PC-3 (cell line): ENCODE measurements at regions not wholly inside any gene's neighbourhood (a gene's known extent, or its start where the extent isn't known, plus 50 kb on each side); places are given as distances from the start of the nearest gene placed in this dataset.

Experiments
- ATAC-seq: fragments of 200-7000 bp; cut with Tn5 transposase; 2 replicates; pipeline ENCODE4 v1.9.1; 2020; ENCODE audit warnings: mild to moderate bottlenecking, moderate library complexity
- BruUV-seq: library from RNA; stranded (reverse); fragments of 400-500 nt; replicated peaks from 2 replicates; lab custom pipeline; 2021; lab: Mats Ljungman, UMichigan
- CTCF ChIA-PET: fragments of 300-600 bp; sonication (Branson Sonifier 250); formaldehyde crosslinking; loops from one replicate; lab custom pipeline; 2022; ENCODE audit warnings: antibody characterized with exemption; lab: Charles Lee
- POLR2A ChIA-PET: fragments of 300-600 bp; sonication (Branson Sonifier 250); formaldehyde crosslinking; loops from one replicate; lab custom pipeline; 2022; ENCODE audit warnings: antibody characterized with exemption; ENCODE audit not compliant: unreplicated experiment; lab: Charles Lee
- DNase-seq: peaks from one replicate; pipeline ENCODE4 v3.0.0-alpha.2; 2015
- H2AFZ ChIP-seq: fragments of 300-600 bp; sonication (generic); 2 replicates; pipeline ENCODE4 v1.6.0; 2016; ENCODE audit warnings: antibody characterized with exemption, low read length
- H3F3A ChIP-seq: fragments of 300-600 bp; sonication (generic); one replicate; pipeline ENCODE4 v1.6.0; 2017; ENCODE audit warnings: antibody characterized with exemption, low read length, control low read depth, mild to moderate bottlenecking; ENCODE audit not compliant: unreplicated experiment
- H3K27ac ChIP-seq: fragments of 300-600 bp; sonication (generic); 2 replicates; pipeline ENCODE4 v1.5.1; 2016; ENCODE audit warnings: mild to moderate bottlenecking, low read length
- H3K27me3 ChIP-seq: fragments of 300-600 bp; sonication (generic); 2 replicates; pipeline ENCODE4 v1.6.1; 2016; ENCODE audit warnings: low read length, mixed read lengths
- H3K36me3 ChIP-seq: fragments of 300-600 bp; sonication (generic); 2 replicates; pipeline ENCODE4 v1.6.1; 2016; ENCODE audit warnings: low read depth, mixed run types, low read length, mixed read lengths
- H3K4me1 ChIP-seq: fragments of 300-600 bp; sonication (generic); 2 replicates; pipeline ENCODE4 v1.5.1; 2016; ENCODE audit warnings: low read length; ENCODE audit not compliant: insufficient read depth
- H3K4me2 ChIP-seq: fragments of 300-600 bp; sonication (generic); 2 replicates; pipeline ENCODE4 v1.6.0; 2016; ENCODE audit warnings: low read length
- H3K4me3 ChIP-seq: fragments of 300-600 bp; sonication (generic); 2 replicates; pipeline ENCODE4 v1.5.1; 2016; ENCODE audit warnings: mild to moderate bottlenecking, low read length, mixed read lengths
- H3K79me2 ChIP-seq: fragments of 300-600 bp; sonication (generic); 2 replicates; pipeline ENCODE4 v1.6.1; 2017; ENCODE audit warnings: low read length, mixed read lengths
- H3K9ac ChIP-seq: fragments of 300-600 bp; sonication (generic); 2 replicates; pipeline ENCODE4 v1.6.0; 2016; ENCODE audit warnings: mild to moderate bottlenecking, low read length
- H3K9me2 ChIP-seq: fragments of 300-600 bp; sonication (generic); replicated peaks from 2 replicates; pipeline ENCODE4 v1.6.1; 2016; ENCODE audit warnings: mixed run types, low read length, mixed read lengths
- H3K9me3 ChIP-seq: fragments of 300-600 bp; sonication (generic); 2 replicates; pipeline ENCODE4 v1.6.1; 2016; ENCODE audit warnings: low read length, mixed read lengths
- H4K20me1 ChIP-seq: fragments of 300-600 bp; sonication (generic); 2 replicates; pipeline ENCODE4 v1.6.1; 2016; ENCODE audit warnings: low read length, mixed read lengths
- CTCF ChIP-seq: fragments of 300-600 bp; sonication (generic); conservative IDR thresholded peaks from 2 replicates; pipeline ENCODE4 v1.5.1; 2017; ENCODE audit warnings: antibody characterized with exemption, low read depth, mild to moderate bottlenecking, low read length
- EZH2 ChIP-seq: fragments of 300-600 bp; sonication (generic); IDR thresholded peaks from one replicate; pipeline ENCODE4 v1.6.1; 2017; ENCODE audit warnings: antibody characterized with exemption, mild to moderate bottlenecking, low read length; ENCODE audit not compliant: unreplicated experiment
- EZH2phosphoT487 ChIP-seq: fragments of 300-600 bp; sonication (generic); IDR thresholded peaks from 2 replicates; pipeline ENCODE4 v1.6.1; 2018; ENCODE audit warnings: mild to moderate bottlenecking, antibody characterized with exemption, low read length, borderline replicate concordance
- intact Hi-C: fragments of 100-400 bp; cut with micrococcal nuclease; formaldehyde crosslinking; loops from 2 replicates; pipeline ENCODE4 v1.9.0; 2023

DNA sequence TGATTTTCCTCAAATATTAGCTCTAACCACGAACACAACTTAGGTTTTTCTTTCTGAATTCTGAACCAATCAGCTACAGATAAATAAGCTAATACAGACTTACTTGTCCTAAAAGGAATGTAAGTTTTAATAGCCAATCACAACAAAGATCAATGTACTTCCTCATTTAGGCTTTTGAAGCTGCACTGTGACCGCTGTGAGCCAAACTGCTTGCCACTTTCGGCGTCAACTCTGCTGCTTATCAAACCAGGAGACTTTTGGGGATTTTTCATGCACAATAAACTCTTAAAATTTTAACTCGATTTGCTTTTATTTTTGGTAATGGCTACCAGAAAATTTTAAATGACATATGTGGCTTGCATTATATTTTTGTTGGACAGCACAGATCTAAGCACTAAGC lies 92.5 kb downstream of the TMPRSS5 start:
- no peak overlapping the region for H2AFZ ChIP-seq
- no TSS peak for BruUV-seq
- H3K4me2 ChIP-seq, result no peak overlapping the region
- no peak for DNase-seq
- CTCF ChIA-PET, result no interaction called here
- H3K4me3 ChIP-seq, result no peak overlapping the region
- no peaks in the 10 kb centered on the region for H3K9me2 ChIP-seq
- no peaks in the 10 kb centered on the region for H3F3A ChIP-seq
- TF ChIP-seq EZH2 (no peak), CTCF (no peak), EZH2phosphoT487 (no peak)
- H3K9me3 ChIP-seq, result no peaks in the 10 kb centered on the region
- no peaks in the 10 kb centered on the region for H3K36me3 ChIP-seq
- H4K20me1 ChIP-seq, result no peaks in the 10 kb centered on the region
- peaks cover 5% of the 10 kb centered on the region for H3K4me1 ChIP-seq
- intact Hi-C loops, result no loop called here
- POLR2A ChIA-PET, result no interaction called here
- no peaks in the 10 kb centered on the region for H3K27me3 ChIP-seq
- no peak overlapping the region for H3K9ac ChIP-seq
- ATAC-seq, result no peak
- no peak overlapping the region for H3K27ac ChIP-seq
- H3K79me2 ChIP-seq, result no peaks in the 10 kb centered on the region

- Histone ChIP-seq H4K20me1 (no peaks in the 10 kb centered on the region), H3K4me1 (no peaks in the 10 kb centered on the region), H3F3A (no peaks in the 10 kb centered on the region), H2AFZ (no peak overlapping the region), H3K9ac (no peak overlapping the region), H3K27me3 (peaks cover 23% of the 10 kb centered on the region), H3K79me2 (no peaks in the 10 kb centered on the region), H3K9me2 (no peaks in the 10 kb centered on the region), H3K4me2 (no peak overlapping the region), H3K4me3 (no peak overlapping the region), H3K36me3 (no peaks in the 10 kb centered on the region), H3K27ac (no peak overlapping the region), H3K9me3 (no peaks in the 10 kb centered on the region)
- intact Hi-C loops, result no loop called here
- BruUV-seq, result no TSS peak
- ATAC-seq (no peak), DNase-seq (no peak)
- ChIA-PET CTCF (no interaction called here), POLR2A (no interaction called here)
- TF ChIP-seq EZH2phosphoT487 (no peak), EZH2 (no peak), CTCF (no peak)
Observed at GRCh38 chr11:113604186-113604585, 101.9 kb downstream of the TMPRSS5 start.

DNA sequence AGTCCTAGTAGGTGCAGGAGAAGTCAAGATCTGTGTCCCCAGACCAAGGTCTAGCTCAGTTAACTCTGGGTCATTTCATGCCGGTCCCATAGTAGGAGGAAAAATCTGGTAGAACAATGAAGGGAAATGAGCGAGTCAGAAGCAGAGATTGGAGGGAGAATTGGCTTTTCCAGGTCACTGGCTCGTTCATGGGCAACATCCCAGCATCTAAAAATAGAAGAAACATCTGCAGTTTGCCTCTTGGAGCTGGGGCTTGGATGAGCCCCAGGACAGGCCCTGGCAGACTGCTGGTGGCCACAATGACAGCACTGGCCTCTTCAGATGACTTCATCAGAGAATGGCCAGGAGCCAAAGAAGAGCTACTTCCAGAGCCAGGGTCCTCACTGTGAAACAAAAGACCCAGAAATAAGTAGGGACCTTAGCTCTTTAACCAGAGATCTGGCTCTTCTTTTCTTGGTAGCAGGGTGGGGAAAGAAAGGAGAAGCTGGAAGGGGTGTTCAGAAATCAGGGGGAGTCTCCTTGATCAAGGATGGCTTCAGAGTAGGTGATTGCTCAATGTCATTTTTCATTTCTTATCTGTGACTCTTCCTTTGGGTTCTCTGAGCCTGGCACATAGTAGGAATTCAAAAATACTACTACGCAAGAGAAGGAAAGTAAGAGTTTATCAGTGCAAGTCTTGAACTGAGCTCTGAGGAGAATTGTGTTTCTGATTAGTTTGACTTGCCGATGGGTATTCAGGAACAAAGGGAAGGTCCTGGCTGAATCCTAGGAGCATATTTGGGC lies 102.6 kb downstream of the TMPRSS5 start:
- H2AFZ ChIP-seq, result no peak overlapping the region
- no peak for ATAC-seq
- no peaks in the 10 kb centered on the region for H4K20me1 ChIP-seq
- TF ChIP-seq EZH2 (no peak), CTCF (no peak), EZH2phosphoT487 (no peak)
- DNase-seq, result no peak
- CTCF ChIA-PET, result no interaction called here
- no peaks in the 10 kb centered on the region for H3K9me3 ChIP-seq
- no peaks in the 10 kb centered on the region for H3K79me2 ChIP-seq
- no peak overlapping the region for H3K4me2 ChIP-seq
- H3K27ac ChIP-seq, result no peak overlapping the region
- no peaks in the 10 kb centered on the region for H3K36me3 ChIP-seq
- no TSS peak for BruUV-seq
- H3K4me3 ChIP-seq, result no peak overlapping the region
- H3K4me1 ChIP-seq, result no peaks in the 10 kb centered on the region
- H3K27me3 ChIP-seq, result peaks cover 29% of the 10 kb centered on the region
- POLR2A ChIA-PET, result no interaction called here
- no peaks in the 10 kb centered on the region for H3K9me2 ChIP-seq
- intact Hi-C loops, result no loop called here
- H3F3A ChIP-seq, result no peaks in the 10 kb centered on the region
- no peak overlapping the region for H3K9ac ChIP-seq
